ENCODE measurements at regions not wholly inside any gene's neighbourhood (a gene's known extent, or its start where the extent isn't known, plus 50 kb on each side); places are given as distances from the start of the nearest gene placed in this dataset.

DNA sequence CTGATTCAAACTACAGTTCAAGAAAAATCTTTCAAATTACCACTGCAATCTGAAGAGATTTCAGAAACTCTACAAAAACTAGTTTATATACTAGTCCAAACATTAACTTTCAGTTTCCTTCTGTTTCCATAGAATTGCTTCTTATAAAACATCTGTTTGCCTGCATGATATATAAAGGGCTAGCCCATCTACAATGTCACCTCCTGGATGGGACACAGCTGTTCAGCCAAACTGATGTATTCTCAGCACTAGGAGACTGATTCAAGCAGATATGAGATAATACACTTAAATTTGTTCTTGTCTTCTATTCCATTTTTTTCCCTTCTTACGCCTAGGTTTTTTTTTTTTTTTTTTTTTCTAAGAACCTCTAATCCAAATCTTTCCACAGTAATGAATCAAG is 1569.7 kb upstream of the IGFBP7 start:
- no peak for DNase-seq

DNA sequence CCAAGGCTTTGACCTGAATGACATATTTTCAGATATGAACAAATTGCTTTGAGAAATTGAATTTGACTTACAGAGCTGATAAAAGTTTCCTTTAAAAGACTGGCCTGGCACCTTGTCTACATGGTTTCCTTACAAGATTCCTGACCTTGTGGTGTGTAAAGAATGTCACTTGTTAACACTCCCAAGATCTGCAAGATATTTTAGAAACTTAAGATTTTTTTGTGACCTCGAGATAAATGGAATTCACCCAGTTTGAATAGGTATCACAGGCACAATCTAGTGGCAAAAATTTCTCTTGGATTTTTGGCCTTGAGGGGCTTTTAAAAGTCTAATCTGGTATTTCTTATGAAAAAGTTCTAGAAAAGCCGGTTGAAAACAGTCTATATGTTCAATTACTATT is 1568.9 kb upstream of the IGFBP7 start:
- DNase-seq: no peak

DNA sequence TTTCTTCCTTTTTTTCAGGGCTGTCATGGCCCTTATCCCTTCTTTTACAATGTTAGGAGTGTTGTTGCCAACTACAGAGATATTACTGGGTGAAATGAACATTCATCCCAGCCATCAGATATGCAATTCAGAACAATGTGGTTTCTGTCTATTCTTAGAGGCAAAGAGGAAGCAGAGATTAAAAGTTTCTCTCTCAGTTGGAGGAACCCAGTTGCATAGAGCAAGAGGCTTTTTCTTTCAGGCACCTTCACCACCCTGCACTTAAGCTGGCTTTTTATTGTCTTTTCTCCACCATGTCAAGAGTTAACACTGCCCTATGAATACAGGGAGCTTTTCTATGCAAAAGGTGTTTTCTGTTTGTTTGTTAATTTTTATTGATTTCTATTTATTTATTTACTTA is 1559.6 kb upstream of the IGFBP7 start:
- no peak for DNase-seq

DNA sequence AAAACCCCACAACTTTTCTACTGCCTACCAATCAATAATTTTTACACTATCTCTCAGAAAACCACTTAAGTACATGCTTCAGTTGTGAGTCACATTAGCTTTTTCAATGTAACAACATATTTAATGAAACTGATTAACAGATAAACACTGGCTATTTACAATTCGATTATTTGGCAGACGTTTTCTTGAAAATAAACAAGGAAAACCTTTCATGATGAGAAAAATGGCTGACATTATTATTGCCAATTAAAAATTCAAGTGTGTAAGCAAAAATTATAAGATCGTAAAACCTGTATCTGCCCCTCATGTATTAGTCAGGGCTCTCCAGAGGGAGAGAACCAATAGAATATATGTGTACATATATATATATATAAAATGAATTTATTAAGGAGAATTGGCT is 1555.5 kb upstream of the IGFBP7 start:
- no peak for DNase-seq

DNA sequence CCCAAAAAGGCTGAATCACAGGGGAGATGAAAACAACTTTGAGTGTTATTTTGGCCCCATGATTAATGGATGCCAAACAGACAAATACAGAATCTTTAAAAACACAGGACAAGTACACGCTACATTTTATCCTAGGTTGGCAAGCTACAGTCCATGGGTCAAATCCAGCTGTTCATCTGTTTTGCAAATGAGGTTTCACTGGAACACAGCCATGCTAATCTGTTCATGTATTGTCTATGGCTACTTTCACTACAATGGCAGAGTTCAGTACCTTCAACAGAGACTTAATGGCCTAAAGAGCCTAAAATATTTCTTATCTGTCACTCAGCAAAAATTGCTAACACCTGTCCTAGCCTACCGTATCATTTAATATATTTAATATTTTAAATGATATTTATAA is 1548.5 kb upstream of the IGFBP7 start:
- DNase-seq: no peak

DNA sequence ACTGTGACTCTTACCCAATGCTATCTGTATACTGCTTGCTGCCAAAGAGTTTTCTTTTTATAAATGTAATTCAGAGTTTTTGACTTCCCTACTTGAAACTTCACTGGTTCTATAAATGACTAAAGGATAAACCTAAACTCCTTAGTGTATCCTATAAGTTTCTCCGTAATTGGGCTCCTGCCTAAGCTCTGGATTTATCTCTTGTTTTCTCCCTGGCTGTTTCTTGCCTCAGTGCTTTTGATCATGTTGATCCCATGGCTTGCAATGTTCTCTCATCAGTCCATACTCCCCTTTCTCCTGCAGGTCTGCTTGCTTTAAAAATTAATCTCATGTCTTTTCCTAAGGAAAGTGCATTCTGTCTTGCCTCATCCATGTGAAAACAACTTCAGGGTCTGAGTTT is 1543.1 kb upstream of the IGFBP7 start:
- no peak for DNase-seq

DNA sequence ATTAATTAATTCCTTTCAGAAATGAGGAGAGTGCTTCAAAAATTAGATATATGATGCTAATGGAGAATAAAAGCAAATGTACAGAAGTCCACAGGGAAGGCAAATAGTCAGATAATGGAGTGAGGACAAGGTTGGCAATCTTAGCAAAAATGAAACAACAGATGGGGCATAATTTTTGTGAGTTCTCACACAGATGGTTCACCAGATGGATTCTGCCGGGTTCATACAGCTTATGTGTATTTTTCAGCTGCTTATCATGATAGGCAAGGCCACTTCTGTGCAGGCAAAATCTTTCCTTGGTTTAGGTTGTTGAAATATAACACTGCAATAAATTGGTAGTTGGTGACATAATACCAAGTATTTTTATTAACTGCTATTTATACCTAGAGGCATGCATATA is 1539.0 kb upstream of the IGFBP7 start:
- DNase-seq: no peak

DNA sequence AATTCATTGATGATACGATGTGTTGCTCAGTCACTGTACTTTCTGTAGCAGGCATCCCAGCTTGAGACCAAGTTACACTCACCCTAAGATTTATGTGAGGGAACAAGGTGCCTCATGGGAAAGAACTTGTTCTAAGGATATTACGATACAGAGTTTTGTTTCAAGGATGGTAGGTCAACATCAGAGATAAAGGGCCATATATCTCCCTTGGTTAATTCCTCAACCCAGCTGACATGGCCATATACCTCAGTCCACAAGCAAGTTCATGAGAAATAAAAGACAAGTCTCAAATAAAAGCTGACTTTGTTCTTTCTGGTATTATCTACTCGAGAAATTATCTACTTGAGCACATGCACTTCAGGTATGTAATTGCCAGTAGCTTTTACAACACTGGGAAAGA is 1535.9 kb upstream of the IGFBP7 start:
- DNase-seq: no peak

DNA sequence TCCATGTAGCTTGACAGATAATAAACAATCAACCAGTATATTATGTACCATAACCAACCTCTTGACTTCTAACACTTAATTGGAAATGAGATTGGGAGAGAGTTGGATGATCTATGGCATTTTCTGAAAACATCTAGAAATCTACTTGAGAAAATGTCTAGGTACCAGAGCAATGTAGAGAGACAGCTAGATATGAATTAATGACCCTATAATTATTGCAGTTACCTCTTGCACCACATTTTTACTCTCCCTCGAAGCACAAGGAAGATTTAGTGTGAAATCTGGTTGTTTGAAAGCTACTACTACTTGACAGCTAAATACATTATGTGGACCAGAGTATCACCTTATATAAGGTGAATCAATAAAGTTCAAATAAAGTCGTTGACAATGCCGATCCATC is 1534.4 kb upstream of the IGFBP7 start:
- no peak for DNase-seq

DNA sequence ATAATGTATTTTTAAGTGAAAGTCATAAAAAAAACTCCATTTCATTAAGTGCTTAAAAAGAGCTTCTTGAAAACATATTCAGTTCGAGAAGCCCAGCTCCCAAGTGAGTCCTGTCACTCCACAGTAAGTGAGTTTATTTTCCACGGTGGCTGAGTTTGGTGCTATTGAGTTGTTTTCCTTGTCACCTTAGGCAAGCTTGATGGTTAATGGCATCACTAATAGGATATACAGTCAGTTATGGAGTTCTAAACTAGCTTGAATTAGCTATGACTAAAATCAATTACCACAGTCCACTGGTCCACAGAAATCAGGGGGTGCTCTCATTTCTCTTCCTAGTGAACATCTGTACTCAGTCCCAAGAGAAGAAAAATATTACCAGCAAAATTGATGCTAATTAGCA is 1526.2 kb upstream of the IGFBP7 start:
- DNase-seq: no peak

DNA sequence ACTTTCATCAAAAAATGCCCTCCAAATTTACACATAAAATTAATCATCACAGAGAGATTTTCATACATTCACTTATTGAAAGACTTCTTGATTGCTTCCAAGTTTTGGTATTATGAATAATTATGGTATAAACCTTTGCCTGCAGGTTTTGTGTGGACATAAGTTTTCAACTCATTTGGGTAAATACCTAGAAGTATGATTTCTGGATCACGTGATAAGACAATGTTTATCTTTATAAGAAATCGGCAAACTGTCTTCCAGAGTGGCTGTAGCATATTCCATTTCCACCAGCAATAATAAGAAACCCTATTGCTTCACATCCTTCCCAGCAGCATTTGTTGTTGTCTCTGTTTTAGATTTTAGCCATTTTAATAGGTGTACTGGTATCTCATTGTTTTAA is 1507.0 kb upstream of the IGFBP7 start:
- DNase-seq: no peak

DNA sequence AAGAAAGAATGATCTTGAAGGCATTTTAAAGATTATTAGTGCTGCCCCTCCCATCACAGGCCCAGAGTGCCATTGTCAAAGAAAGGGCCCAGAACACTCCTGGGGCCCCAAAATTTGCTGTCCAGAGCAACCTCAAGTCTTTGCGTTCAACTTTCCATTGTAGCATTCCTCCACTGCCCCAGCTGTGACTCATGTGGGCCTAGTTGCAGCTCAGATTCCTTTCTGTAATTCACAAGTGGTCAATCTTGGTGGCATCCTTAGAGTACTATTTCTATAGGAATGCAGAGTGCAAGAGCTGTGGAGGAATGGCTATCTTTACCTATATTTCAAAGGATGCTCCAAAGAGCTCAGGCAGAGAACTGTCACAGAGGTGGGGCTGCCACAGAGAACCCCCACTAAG is 1500.8 kb upstream of the IGFBP7 start:
- DNase-seq: no peak

DNA sequence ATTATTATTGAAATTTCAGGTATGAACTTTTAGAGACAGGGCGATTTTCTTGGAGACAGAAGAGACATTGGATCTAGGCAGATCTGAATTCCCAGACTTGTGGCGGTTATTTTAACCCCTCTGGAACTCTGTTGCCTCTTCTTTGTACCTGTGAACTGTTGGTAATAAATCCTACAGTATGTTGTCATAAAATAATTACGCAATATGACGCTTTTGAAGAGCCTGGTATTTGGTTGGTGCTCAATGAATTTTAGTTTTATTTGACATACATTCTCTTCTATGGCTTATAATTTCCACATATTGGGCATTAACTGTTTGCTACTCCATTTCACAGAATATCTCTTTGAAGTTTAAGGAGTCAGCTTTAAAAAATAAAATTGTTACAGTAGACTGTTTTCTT is 1496.1 kb upstream of the IGFBP7 start:
- DNase-seq: no peak

DNA sequence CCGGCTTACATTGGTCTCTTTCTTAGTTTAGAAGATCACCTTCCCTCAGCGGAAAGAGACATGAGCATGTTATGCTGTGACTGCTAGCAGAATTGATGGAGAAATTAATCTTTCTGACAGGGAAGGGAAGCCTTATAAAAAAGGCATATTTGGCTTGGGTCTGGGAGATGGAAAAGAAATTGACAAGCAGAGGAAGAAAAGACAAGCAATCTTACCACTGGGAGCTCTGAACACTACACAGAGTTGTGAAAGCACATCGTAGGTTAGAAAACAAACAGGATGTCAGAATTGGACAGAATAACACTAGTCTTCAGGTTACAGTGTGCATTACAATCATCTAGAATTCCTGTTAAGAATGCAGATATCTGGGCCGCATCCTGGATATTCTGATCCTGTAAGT is 1493.8 kb upstream of the IGFBP7 start:
- no peak for DNase-seq

DNA sequence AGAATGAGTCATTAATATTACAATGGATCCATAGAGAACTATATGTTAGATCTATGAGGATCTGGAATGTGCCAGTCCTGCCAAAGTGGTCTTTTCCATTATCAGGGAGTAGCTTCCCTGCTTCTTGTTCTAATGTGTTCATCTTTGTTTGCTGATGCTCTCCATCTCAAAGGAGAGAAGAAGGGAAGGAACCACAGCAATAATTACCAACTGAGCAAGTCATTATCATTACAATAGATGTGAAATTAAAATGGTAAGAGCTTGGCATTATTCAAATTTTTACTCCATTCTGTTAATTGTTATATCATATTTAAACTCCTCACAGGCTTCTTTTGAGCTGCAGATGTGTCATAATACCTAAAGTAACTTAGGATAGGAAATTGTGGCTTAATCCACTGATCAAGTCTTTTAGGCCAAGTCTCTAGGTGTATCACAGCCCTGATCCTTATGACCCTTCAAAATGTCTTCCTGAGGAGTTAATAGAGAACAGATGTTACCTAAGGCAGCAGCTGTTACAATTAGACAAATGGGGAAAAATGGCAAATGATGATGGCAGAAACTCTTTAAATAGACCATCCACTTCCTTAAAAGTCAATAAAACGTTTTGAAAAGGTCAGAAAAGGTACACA is 1492.7 kb upstream of the IGFBP7 start:
- DNase-seq: no peak

DNA sequence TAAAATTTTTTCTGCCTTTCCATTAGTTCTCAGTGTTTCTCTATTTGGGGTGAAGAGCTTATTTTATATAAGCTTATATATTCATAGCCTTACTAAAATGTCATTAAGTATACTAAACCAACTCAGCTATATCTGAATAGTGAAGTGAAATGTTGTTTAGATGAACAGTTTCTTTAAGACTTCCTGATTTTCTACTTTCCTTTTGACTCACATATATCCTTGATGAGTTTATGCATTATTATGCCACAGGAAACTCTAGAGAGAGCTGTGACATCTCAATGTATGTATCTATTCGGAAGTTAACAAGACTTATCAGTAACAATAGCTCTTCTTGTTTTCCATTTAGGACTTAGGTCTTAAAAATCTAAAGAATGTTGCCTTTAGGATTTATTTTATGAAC is 1491.8 kb upstream of the IGFBP7 start:
- no peak for DNase-seq

DNA sequence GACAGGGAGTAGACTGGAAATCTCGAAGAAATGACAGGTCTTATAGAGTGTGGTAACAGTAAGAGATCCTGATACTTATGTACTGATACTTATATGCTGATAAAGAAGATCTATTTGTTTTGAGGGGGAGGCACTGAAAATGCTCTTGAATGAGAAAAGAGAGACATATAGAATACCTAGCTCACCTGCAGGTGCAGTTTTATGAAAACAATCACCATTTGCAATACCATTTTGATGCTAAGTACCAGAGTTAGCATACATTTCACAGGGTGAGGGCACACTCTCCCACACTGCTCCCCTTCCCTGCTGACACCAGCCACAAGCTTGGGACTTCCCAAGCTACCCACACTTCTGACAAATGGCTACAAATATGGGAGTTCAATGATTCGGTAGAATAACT is 1490.1 kb upstream of the IGFBP7 start:
- no peak for DNase-seq

DNA sequence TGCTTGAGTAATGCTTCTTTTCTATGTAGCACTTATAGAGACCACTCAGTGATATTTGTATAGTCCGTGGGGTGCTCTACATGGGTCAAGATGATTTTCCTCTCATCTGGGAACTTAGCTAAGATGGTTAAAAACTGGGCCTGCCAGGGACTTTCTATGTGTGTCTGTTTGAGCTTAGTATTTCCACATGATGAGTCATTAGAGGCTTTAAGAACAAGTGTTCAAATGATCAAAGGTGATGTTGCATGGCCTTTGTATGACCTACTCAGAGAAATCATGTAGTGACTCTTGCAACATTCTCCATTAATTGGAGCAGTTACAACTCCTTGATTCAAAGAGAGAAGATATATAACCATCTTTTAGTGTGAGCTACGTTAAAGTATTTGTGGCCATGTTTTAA is 1480.5 kb upstream of the IGFBP7 start:
- DNase-seq: no peak

DNA sequence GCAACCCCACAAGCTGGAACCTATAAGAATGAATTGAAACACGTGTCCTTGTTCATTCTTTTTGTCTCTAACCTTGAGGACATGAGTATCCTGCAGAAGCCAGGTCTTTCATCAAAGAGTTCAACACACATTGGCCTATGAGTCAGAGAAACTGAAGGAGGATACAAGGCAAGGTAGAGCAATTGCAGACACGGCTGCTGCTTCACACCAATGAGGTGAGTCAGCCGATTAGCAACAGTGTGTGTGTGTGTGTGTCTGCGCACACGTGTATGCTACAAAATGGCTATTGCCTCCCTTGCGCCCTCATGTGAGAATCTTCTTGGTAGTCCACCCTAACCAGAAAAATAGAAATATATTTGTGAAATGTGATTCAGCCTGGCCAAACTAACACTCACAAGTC is 1477.7 kb upstream of the IGFBP7 start:
- no peak for DNase-seq

DNA sequence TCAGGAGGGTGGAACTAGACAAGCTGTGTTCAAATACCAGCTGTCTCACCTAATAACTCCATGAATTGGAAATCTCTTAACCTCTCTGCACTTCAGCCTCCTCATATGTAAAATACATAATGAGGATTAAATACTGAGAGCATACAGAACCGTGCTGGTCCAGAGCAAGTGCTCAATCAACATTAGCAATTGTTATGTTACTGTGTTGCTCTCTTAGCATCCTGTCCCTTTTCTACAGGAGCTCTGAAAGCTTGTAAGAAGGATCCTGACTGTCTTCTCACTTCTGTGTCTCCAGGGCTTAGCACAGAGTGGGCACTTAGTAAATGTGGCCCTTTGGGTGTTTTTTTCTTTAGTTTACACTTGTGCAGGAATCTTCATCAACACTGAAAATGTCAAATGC is 1456.1 kb upstream of the IGFBP7 start:
- no peak for DNase-seq

DNA sequence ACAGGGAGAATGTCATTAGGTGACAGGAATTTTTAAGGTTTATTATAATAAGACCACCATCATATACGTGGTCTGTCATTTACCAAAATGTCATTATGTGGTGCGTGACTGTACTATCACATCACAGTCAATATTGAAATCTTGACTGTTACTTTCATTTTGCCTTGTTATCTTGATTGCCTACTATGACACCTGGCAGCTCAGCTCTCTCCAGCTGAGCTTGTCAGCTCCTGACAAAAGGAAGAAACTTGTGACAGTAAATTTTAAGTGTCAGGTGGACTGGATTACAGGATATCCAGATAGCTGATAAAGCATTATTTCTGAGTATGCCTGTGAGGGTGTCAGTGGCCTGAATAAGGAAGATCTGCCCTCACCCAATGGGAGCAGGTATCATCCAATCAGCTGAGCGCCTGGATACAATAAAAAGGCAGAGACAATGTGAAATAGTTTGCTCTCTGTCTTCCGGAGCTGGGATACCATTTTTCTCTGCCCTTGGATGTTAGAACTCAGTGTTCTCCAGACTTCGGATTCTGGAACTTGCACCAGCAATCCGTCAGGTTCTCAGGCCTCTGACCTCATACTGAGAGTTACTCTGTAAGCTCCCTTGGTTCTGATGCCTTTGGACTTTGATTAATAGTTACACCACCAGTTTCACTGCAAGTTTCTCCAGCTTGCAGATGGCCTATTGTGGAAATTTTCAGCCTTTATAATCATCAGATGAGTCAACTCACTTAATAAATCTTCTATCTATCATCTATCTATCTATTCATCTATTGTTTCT is 1454.7 kb upstream of the IGFBP7 start:
- no peak for DNase-seq

DNA sequence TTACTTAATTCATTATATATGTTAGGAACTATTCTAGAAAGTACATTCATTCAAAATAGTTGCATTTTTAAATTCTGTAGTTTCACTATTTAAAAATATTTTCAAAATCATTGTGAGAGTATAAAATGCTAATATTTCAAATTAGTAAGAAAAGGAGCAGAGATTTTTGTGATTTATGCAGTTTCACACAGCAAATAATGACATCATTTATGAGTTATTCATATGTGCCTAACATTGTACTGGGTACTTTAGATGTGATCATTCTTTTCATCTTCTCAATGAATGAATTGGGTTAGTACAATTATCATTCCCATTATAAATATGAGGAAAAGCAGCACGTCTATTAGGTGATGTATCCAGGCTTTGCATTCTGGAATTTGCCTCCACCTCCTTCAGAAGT is 1451.0 kb upstream of the IGFBP7 start:
- DNase-seq: no peak

DNA sequence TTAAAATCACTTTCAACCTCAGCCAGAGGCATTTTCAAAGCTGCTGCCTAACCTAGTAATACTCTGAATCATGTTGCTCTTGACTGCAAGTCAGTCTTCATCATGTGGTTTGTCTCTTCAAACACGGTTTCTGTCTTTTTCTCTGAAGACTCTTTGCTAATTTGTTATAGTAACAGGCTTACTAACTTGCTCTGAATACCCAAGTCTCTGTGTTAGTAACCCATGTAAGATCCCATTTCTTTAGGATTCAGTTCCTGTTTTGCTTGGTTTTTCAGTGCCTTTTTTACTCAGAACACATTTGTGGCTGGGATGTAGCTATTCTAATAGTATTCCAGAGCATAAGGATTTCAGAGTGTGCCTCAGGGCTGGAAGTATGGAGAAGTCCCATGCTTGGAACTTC is 1450.6 kb upstream of the IGFBP7 start:
- no peak for DNase-seq

DNA sequence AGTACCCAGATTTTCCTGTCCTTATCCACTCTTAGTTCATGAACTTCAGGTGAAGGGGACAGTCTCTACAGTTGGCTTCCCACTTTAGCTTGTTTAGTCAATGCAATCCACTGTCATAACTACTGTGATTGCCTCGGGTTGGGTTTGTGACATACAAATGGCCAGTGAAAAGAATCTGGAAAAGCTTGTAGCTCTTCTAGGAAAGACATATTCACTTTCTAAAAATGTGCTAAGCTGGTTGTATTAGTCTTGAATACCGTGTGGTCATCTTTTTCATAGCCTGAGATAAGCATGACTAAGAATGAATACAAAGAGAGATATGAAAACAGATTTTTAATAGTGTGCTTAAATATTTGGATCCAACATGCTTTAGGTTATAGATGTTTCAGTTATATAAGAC is 1443.5 kb upstream of the IGFBP7 start:
- no peak for DNase-seq

DNA sequence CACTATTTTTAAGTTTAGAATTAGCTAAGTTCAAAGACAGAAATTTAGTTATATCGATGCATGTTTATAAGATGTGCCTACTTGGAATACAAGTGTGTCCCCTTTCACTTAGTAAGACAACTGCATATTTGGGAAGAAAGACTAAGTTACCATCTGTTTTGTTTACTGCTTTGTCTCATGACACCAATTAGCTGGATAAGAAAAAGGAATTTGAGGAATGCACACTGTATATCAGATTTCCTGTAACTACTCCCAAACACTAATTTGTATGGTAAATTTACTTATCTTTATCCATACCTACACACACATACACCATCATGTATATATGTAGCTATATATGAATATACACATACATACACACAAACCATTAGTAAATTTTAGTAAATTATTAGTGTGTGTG is 1442.8 kb upstream of the IGFBP7 start:
- no peak for DNase-seq
